IMR-90 (cell line): ENCODE measurements at regions not wholly inside any gene's neighbourhood (a gene's known extent, or its start where the extent isn't known, plus 50 kb on each side); places are given as distances from the start of the nearest gene placed in this dataset.

Experiments
- ATAC-seq: fragments of 200-7000 bp; cut with Tn5 transposase; 2 replicates; pipeline ENCODE4 v1.9.1; 2020; ENCODE audit warnings: low read depth, mild to moderate bottlenecking, moderate library complexity
- BruUV-seq: library from RNA; stranded (reverse); fragments of 400-500 nt; replicated peaks from 2 replicates; lab custom pipeline; 2021; lab: Mats Ljungman, UMichigan
- CTCF ChIA-PET: fragments of 300-600 bp; formaldehyde crosslinking; extraction: SDS; loops from one replicate; lab custom pipeline; 2021; ENCODE audit warnings: antibody characterized with exemption; lab: Yijun Ruan, JAX
- POLR2A ChIA-PET: fragments of 300-600 bp; sonication (Branson Sonifier 250); formaldehyde crosslinking; loops from one replicate; lab custom pipeline; 2022; ENCODE audit warnings: antibody characterized with exemption; ENCODE audit not compliant: unreplicated experiment; lab: Charles Lee
- DNase-seq: peaks from one replicate; pipeline ENCODE4 v3.0.0; 2013
- H2AFZ ChIP-seq: replicated peaks from 2 replicates; pipeline ENCODE3; 2013; ENCODE audit warnings: low read length, mild to moderate bottlenecking; ENCODE audit not compliant: poor library complexity
- H2AK5ac ChIP-seq: 2 replicates; pipeline ENCODE4 v1.6.1; 2013; ENCODE audit warnings: low read depth, low read length, inconsistent platforms
- H2AK9ac ChIP-seq: replicated peaks from 2 replicates; pipeline ENCODE3; 2013; ENCODE audit warnings: mild to moderate bottlenecking, low read depth, low read length, moderate library complexity; ENCODE audit not compliant: poor library complexity
- H2BK120ac ChIP-seq: 2 replicates; pipeline ENCODE4 v1.6.1; 2013; ENCODE audit warnings: low read depth, low read length, inconsistent platforms
- H2BK15ac ChIP-seq: 3 replicates; pipeline ENCODE4 v1.6.1; 2013; ENCODE audit warnings: low read depth, low read length, inconsistent platforms
- H2BK20ac ChIP-seq: 2 replicates; pipeline ENCODE4 v1.6.1; 2013; ENCODE audit warnings: low read depth, mild to moderate bottlenecking, inconsistent platforms, low read length, moderate library complexity
- H2BK5ac ChIP-seq: 2 replicates; pipeline ENCODE4 v1.6.1; 2013; ENCODE audit warnings: mild to moderate bottlenecking, low read depth, low read length, inconsistent platforms; ENCODE audit not compliant: poor library complexity, severe bottlenecking
- H3K14ac ChIP-seq: replicated peaks from 2 replicates; pipeline ENCODE4 v1.6.1; 2013; ENCODE audit warnings: low read depth, low read length, inconsistent platforms
- H3K18ac ChIP-seq: 2 replicates; pipeline ENCODE4 v1.6.1; 2013; ENCODE audit warnings: low read depth, low read length, control low read depth
- H3K23ac ChIP-seq: 2 replicates; pipeline ENCODE4 v1.6.1; 2013; ENCODE audit warnings: low read depth, low read length, inconsistent platforms
- H3K27ac ChIP-seq: 2 replicates; pipeline ENCODE4 v1.5.1; 2013; ENCODE audit warnings: mild to moderate bottlenecking, control low read depth, low read length; ENCODE audit not compliant: insufficient read depth
- H3K27me3 ChIP-seq: 2 replicates; pipeline ENCODE4 v1.6.1; 2013; ENCODE audit warnings: low read length; ENCODE audit not compliant: control insufficient read depth, insufficient read depth
- H3K36me3 ChIP-seq: 2 replicates; pipeline ENCODE4 v1.6.1; 2013; ENCODE audit warnings: low read length, mixed read lengths; ENCODE audit not compliant: control insufficient read depth, insufficient read depth
- H3K4ac ChIP-seq: 2 replicates; pipeline ENCODE4 v1.6.1; 2013; ENCODE audit warnings: low read depth, low read length, inconsistent platforms
- H3K4me1 ChIP-seq: 2 replicates; pipeline ENCODE4 v1.6.1; 2013; ENCODE audit warnings: low read length, mixed read lengths; ENCODE audit not compliant: control insufficient read depth, insufficient read depth
- H3K4me2 ChIP-seq: 2 replicates; pipeline ENCODE4 v1.6.1; 2013; ENCODE audit warnings: low read depth, mild to moderate bottlenecking, control low read depth, low read length, moderate library complexity
- H3K4me3 ChIP-seq: 2 replicates; pipeline ENCODE4 v1.5.1; 2013; ENCODE audit warnings: low read depth, mild to moderate bottlenecking, control low read depth, low read length, moderate library complexity; ENCODE audit not compliant: insufficient read depth
- H3K56ac ChIP-seq: 2 replicates; pipeline ENCODE4 v1.6.1; 2013; ENCODE audit warnings: low read length, inconsistent platforms; ENCODE audit not compliant: insufficient read depth; ENCODE audit errors: extremely low read depth
- H3K79me1 ChIP-seq, 2 experiments: 2 replicates each; pipeline ENCODE4 v1.6.1; 2013; ENCODE audit warnings: low read length in 2 of 2, inconsistent platforms in 1 of 2, low read depth in 1 of 2
- H3K9ac ChIP-seq: 2 replicates; pipeline ENCODE4 v1.6.1; 2013; ENCODE audit warnings: low read depth, low read length, control low read depth
- H3K9me1 ChIP-seq: 2 replicates; pipeline ENCODE4 v1.6.1; 2013; ENCODE audit warnings: low read length, inconsistent platforms; ENCODE audit not compliant: insufficient read depth
- H3K9me3 ChIP-seq: 2 replicates; pipeline ENCODE4 v1.6.1; 2013; ENCODE audit warnings: low read length; ENCODE audit not compliant: control insufficient read depth, insufficient read depth
- H4K20me1 ChIP-seq: 2 replicates; pipeline ENCODE4 v1.6.1; 2013; ENCODE audit warnings: low read length, inconsistent platforms; ENCODE audit not compliant: insufficient read depth
- H4K5ac ChIP-seq: 2 replicates; pipeline ENCODE4 v1.6.1; 2013; ENCODE audit warnings: mild to moderate bottlenecking, low read depth, low read length, control low read depth
- H4K8ac ChIP-seq, 2 experiments: 2 replicates each; pipeline ENCODE4 v1.6.1; 2013; ENCODE audit warnings: low read depth in 2 of 2, low read length in 2 of 2, control low read depth in 1 of 2, inconsistent platforms in 1 of 2
- H4K91ac ChIP-seq: 2 replicates; pipeline ENCODE4 v1.6.1; 2013; ENCODE audit warnings: low read depth, low read length, inconsistent platforms; ENCODE audit not compliant: insufficient read depth
- BHLHE40 ChIP-seq: fragments of 150-350 bp; IDR thresholded peaks from 2 replicates; pipeline ENCODE4 v1.6.1; 2016; ENCODE audit warnings: mild to moderate bottlenecking, low read depth, low read length
- CEBPB ChIP-seq: IDR thresholded peaks from 2 replicates; pipeline ENCODE4 v1.6.1; 2012; ENCODE audit warnings: low read depth, low read length, improper control_type of control experiment
- CHD1 ChIP-seq: IDR thresholded peaks from 2 replicates; pipeline ENCODE4 v1.6.1; 2012; ENCODE audit warnings: low read depth, low read length, improper control_type of control experiment
- FOS ChIP-seq: fragments of 150-350 bp; IDR thresholded peaks from 2 replicates; pipeline ENCODE4 v1.6.1; 2016; ENCODE audit warnings: low read depth, low read length
- MAFK ChIP-seq: IDR thresholded peaks from 2 replicates; pipeline ENCODE4 v1.6.1; 2012; ENCODE audit warnings: low read depth, low read length, improper control_type of control experiment
- MAZ ChIP-seq: IDR thresholded peaks from 2 replicates; pipeline ENCODE4 v1.6.1; 2012; ENCODE audit warnings: low read depth, mild to moderate bottlenecking, low read length, improper control_type of control experiment, moderate library complexity, borderline replicate concordance
- MXI1 ChIP-seq: IDR thresholded peaks from 2 replicates; pipeline ENCODE4 v1.6.1; 2012; ENCODE audit warnings: low read depth, mild to moderate bottlenecking, low read length, moderate library complexity, borderline replicate concordance
- NFE2L2 ChIP-seq: fragments of 150-350 bp; IDR thresholded peaks from 2 replicates; pipeline ENCODE4 v1.6.1; 2016; ENCODE audit warnings: low read depth, mild to moderate bottlenecking, low read length
- POLR2A ChIP-seq: IDR thresholded peaks from 2 replicates; pipeline ENCODE4 v1.6.1; 2012; ENCODE audit warnings: mild to moderate bottlenecking, low read depth, low read length
- RAD21 ChIP-seq: IDR thresholded peaks from 2 replicates; pipeline ENCODE4 v1.6.1; 2012; ENCODE audit warnings: low read length, improper control_type of control experiment
- RFX5 ChIP-seq: IDR thresholded peaks from 2 replicates; pipeline ENCODE4 v1.8.0; 2012; ENCODE audit warnings: low read depth, mild to moderate bottlenecking, low read length, moderate library complexity
- SMC3 ChIP-seq: fragments of 150-350 bp; IDR thresholded peaks from 2 replicates; pipeline ENCODE4 v1.6.1; 2016; ENCODE audit warnings: low read depth, mild to moderate bottlenecking, antibody characterized with exemption, low read length, moderate library complexity
- WGBS, 2 experiments: methylation state at CpG; one replicate each; pipeline versions ENCODE4 v1.1.5 to v1.1.7; 2013; ENCODE audit warnings: missing lambda C conversion rate in 2 of 2; ENCODE audit not compliant: insufficient read length in 1 of 2; ENCODE audit errors: extremely low coverage in 2 of 2; 5-methylcytosine and 5-hydroxymethylcytosine counted together
- dilution Hi-C: fragments of 300-500 bp; cut with HindIII; formaldehyde crosslinking; loops from one replicate; pipeline ENCODE4 v1.14.3; 2018; ENCODE audit warnings: low sequenced_read_pairs; ENCODE audit not compliant: unreplicated experiment
- in situ Hi-C: fragments of 300-500 bp; cut with MboI; formaldehyde crosslinking; loops from 3 replicates; pipeline ENCODE4 v1.14.3; 2019; ENCODE audit warnings: low sequenced_read_pairs, inconsistent platforms, mixed read lengths
- intact Hi-C: fragments of 100-400 bp; cut with micrococcal nuclease; formaldehyde crosslinking; loops from 2 replicates; pipeline ENCODE4 v1.10.0; 2022
- TF ChIP-seq, protein P1 (sequence below): fragments of 150-350 bp; IDR thresholded peaks from 2 replicates; pipeline ENCODE4 v1.6.1; 2017; ENCODE audit warnings: mild to moderate bottlenecking, antibody characterized with exemption, low read length, low read depth
- TF ChIP-seq, protein P2 (sequence below): conservative IDR thresholded peaks from 2 replicates; pipeline ENCODE4 v1.5.1; 2012; ENCODE audit warnings: mild to moderate bottlenecking, low read depth, low read length, improper control_type of control experiment
- TF ChIP-seq, protein P3 (sequence below): fragments of 150-350 bp; IDR thresholded peaks from 2 replicates; pipeline ENCODE4 v1.6.1; 2016; ENCODE audit warnings: low read depth, mild to moderate bottlenecking, low read length, moderate library complexity, borderline replicate concordance

DNA sequence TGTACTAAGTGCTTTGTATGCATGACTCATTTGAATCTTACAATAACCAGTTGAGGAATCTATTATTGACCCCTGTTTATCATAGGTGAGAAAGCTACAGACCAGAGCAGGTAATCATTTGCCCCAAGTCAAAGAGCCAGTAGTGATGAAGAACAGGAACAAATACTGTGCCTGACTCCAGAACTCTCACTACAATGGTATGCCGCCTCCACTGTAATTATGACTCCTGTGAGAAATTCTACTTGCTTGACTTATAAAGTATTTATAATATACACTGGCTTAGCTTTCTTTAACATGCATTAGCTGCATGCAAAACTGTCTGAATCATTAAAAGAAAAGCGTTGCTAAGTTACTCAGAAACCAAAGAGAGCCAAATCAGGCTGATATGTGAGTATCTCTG, 92.6 kb downstream of the ZNF281 start:
- H4K8ac ChIP-seq = peak overlapping the region in 1 of 2 experiments; percentile 66; a peak in 2 of 4 replicates
- no peak overlapping the region for H3K9ac ChIP-seq
- TF ChIP-seq CEBPB (0 out of 2 replicates have a peak, but pooled peaks have one; percentile 1), MAFK (0 out of 2 replicates have a peak, but pooled peaks have one; percentile 28), RAD21 (0 out of 2 replicates have a peak, but pooled peaks have one; percentile 9), SMC3 (no peak), MXI1 (no peak), CHD1 (no peak), RFX5 (no peak), POLR2A (no peak), MAZ (no peak), NFE2L2 (0 out of 2 replicates have a peak, but pooled peaks have one; percentile 2), BHLHE40 (no peak), FOS (peak; percentile 61)
- TF ChIP-seq, protein P1, sequence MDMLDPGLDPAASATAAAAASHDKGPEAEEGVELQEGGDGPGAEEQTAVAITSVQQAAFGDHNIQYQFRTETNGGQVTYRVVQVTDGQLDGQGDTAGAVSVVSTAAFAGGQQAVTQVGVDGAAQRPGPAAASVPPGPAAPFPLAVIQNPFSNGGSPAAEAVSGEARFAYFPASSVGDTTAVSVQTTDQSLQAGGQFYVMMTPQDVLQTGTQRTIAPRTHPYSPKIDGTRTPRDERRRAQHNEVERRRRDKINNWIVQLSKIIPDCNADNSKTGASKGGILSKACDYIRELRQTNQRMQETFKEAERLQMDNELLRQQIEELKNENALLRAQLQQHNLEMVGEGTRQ = no peak
- TF ChIP-seq, protein P2, sequence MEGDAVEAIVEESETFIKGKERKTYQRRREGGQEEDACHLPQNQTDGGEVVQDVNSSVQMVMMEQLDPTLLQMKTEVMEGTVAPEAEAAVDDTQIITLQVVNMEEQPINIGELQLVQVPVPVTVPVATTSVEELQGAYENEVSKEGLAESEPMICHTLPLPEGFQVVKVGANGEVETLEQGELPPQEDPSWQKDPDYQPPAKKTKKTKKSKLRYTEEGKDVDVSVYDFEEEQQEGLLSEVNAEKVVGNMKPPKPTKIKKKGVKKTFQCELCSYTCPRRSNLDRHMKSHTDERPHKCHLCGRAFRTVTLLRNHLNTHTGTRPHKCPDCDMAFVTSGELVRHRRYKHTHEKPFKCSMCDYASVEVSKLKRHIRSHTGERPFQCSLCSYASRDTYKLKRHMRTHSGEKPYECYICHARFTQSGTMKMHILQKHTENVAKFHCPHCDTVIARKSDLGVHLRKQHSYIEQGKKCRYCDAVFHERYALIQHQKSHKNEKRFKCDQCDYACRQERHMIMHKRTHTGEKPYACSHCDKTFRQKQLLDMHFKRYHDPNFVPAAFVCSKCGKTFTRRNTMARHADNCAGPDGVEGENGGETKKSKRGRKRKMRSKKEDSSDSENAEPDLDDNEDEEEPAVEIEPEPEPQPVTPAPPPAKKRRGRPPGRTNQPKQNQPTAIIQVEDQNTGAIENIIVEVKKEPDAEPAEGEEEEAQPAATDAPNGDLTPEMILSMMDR = no peak
- TF ChIP-seq, protein P3, sequence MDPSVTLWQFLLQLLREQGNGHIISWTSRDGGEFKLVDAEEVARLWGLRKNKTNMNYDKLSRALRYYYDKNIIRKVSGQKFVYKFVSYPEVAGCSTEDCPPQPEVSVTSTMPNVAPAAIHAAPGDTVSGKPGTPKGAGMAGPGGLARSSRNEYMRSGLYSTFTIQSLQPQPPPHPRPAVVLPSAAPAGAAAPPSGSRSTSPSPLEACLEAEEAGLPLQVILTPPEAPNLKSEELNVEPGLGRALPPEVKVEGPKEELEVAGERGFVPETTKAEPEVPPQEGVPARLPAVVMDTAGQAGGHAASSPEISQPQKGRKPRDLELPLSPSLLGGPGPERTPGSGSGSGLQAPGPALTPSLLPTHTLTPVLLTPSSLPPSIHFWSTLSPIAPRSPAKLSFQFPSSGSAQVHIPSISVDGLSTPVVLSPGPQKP = no peak

More for the DNA sequence above, 92.6 kb downstream of the ZNF281 start:
- Histone ChIP-seq H3K36me3 (no peaks in the 10 kb centered on the region), H3K14ac (no peak overlapping the region), H3K9me1 (peaks cover 8% of the 10 kb centered on the region; the same call in 1 of the 2 replicates), H3K9me3 (no peaks in the 10 kb centered on the region), H3K4me1 (peaks cover 15% of the 10 kb centered on the region), H3K4me2 (peak overlapping the region; percentile 23; the same call in 1 of the 2 replicates), H2BK20ac (peak overlapping the region; percentile 77; the same call in 1 of the 2 replicates), H3K27me3 (no peaks in the 10 kb centered on the region), H4K5ac (peak overlapping the region; percentile 90; the same call in 1 of the 2 replicates), H2BK120ac (peak overlapping the region; percentile 90; the same call in 1 of the 2 replicates), H3K27ac (no peak overlapping the region), H3K4me3 (no peak overlapping the region), H3K79me1 (no peaks in the 10 kb centered on the region), H4K20me1 (no peaks in the 10 kb centered on the region), H3K56ac (no peak overlapping the region), H2AK5ac (no peak overlapping the region), H2BK5ac (peak overlapping the region; percentile 85), H3K4ac (peak overlapping the region; percentile 75; the same call in 1 of the 2 replicates), H2AK9ac (no peak overlapping the region), H2BK15ac (peak overlapping the region; percentile 75; the same call in 2 of the 3 replicates), H2AFZ (no peak overlapping the region), H3K18ac (peak overlapping the region; percentile 96; the same call in 1 of the 2 replicates), H4K91ac (no peak overlapping the region; the same call in 1 of the 2 replicates), H3K23ac (no peak overlapping the region)
- WGBS, 2 experiments = no CpG with 5 or more reads among the region's 2 CpGs
- no TSS peak for BruUV-seq
- intact Hi-C loops = loop anchor here (5.0 kb wide), 1 partner anchor 85 kb away; no protein-coding TSS in a partner anchor
- ChIA-PET CTCF (interaction anchor here (0.5 kb wide), 1 partner anchor 174 kb away, joined by 4 read pairs; no protein-coding TSS in a partner anchor), POLR2A (no interaction called here)
- DNase-seq (peak; percentile 90), ATAC-seq (peak; percentile 78)
- in situ Hi-C loops = no loop called here
- dilution Hi-C loops = no loop called here
